K562 (cell line): ENCODE measurements at regions not wholly inside any gene's neighbourhood (a gene's known extent, or its start where the extent isn't known, plus 50 kb on each side); places are given as distances from the start of the nearest gene placed in this dataset.

Experiments used
- CCNT2 ChIP-seq: IDR thresholded peaks from 2 replicates; pipeline ENCODE4 v1.6.1; 2011; ENCODE audit warnings: borderline replicate concordance, low read depth, mild to moderate bottlenecking, moderate library complexity, mixed read lengths, low read length; ENCODE audit not compliant: insufficient read length; ENCODE audit errors: extremely low read depth
- CHD1 ChIP-seq: fragments of 200-600 bp; sonication (generic); IDR thresholded peaks from one replicate; pipeline ENCODE4 v1.6.1; 2012; ENCODE audit warnings: mild to moderate bottlenecking, moderate library complexity, low read length, inconsistent platforms
- DLX4 ChIP-seq: fragments of 250-450 bp; sonication (Bioruptor Pico); IDR thresholded peaks from 2 replicates; pipeline ENCODE4 v1.6.1; 2021; ENCODE audit warnings: mild to moderate bottlenecking
- HSF4 ChIP-seq: fragments of 250-450 bp; sonication (Bioruptor Pico); IDR thresholded peaks from 2 replicates; pipeline ENCODE4 v2.1.2; 2022; ENCODE audit warnings: mild to moderate bottlenecking, moderate library complexity, borderline replicate concordance
- PHB2 ChIP-seq: fragments of 450-650 bp; IDR thresholded peaks from 2 replicates; pipeline ENCODE4 v1.6.1; 2017; ENCODE audit warnings: low read depth
- RNF2 ChIP-seq: sonication (generic); IDR thresholded peaks from 2 replicates; pipeline ENCODE4 v1.6.1; 2016
- SETDB1 ChIP-seq: IDR thresholded peaks from one replicate; pipeline ENCODE4 v1.6.1; 2012; ENCODE audit warnings: low read length, control low read depth, inconsistent platforms
- THRB ChIP-seq: fragments of 450-650 bp; formaldehyde crosslinking; conservative IDR thresholded peaks from 2 replicates; pipeline ENCODE4 v1.4.0; 2022; ENCODE audit warnings: mild to moderate bottlenecking, missing genetic modification characterization
- TOE1 ChIP-seq, 2 experiments: fragments of 450-650 bp in 1 of 2; sonication (generic) in 1 of 2; formaldehyde crosslinking in 1 of 2; IDR thresholded peaks; 2 replicates each; pipeline versions ENCODE4 v1.7.1 to v1.8.0; 2016 to 2022; ENCODE audit warnings: borderline replicate concordance in 2 of 2, mild to moderate bottlenecking in 2 of 2, antibody characterized with exemption in 1 of 2, inconsistent platforms in 1 of 2, low read depth in 1 of 2, missing genetic modification reagents in 1 of 2, moderate library complexity in 1 of 2
- ZBTB1 ChIP-seq: sonication (generic); formaldehyde crosslinking; IDR thresholded peaks from 2 replicates; pipeline ENCODE4 v1.8.1; 2023; ENCODE audit warnings: missing genetic modification reagents, low read depth, mild to moderate bottlenecking, borderline replicate concordance
- ZNF253 ChIP-seq: fragments of 250-450 bp; sonication (Bioruptor Pico); conservative IDR thresholded peaks from 2 replicates; pipeline ENCODE4 v1.6.1; 2021; ENCODE audit warnings: mild to moderate bottlenecking
- ZNF318 ChIP-seq, 2 experiments: fragments of 450-650 bp; IDR thresholded peaks; 2 replicates each; pipeline ENCODE4 v1.6.1; 2016; ENCODE audit warnings: mild to moderate bottlenecking in 2 of 2, borderline replicate concordance in 1 of 2, low read depth in 1 of 2, moderate library complexity in 1 of 2
- ZNF445 ChIP-seq: fragments of 250-450 bp; sonication (Bioruptor Pico); IDR thresholded peaks from 2 replicates; pipeline ENCODE4 v1.4.0; 2020; ENCODE audit warnings: low read depth, mild to moderate bottlenecking, moderate library complexity
- TF ChIP-seq, protein P1 (sequence below): fragments of 250-450 bp; sonication (Bioruptor Pico); IDR thresholded peaks from 2 replicates; pipeline ENCODE4 v1.8.0; 2022; ENCODE audit warnings: moderate library complexity, mild to moderate bottlenecking, inconsistent platforms
- TF ChIP-seq, protein P2 (sequence below): fragments of 450-650 bp; IDR thresholded peaks from 2 replicates; pipeline ENCODE4 v1.6.1; 2016; ENCODE audit warnings: low read depth, mild to moderate bottlenecking, moderate library complexity

DNA sequence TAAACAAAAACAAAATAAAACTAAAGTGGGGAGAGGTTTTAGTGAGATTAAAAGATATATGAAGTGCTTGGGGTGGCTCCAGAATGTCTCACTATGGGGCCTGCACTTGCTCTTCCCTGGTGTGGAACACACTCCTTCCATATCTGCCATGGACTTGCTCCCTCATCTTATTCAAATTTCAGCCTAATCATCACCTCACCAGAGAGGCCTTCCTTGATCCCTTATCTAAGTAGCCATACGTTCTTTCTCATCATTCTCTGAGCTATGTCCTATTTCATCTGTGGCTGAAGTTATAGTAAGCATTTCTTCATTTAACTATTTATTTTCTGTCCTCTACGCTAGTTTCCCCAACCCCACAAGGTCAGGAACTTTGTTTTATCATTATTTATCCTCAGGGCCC, 511.7 kb downstream of the NTRK3 start (continued):
- no peak for TF ChIP-seq ZNF318 (IDR thresholded peaks at IDR 0.05; ENCODE audit: borderline replicate concordance in 1 of 2, low read depth in 1 of 2)
- TF ChIP-seq TOE1 (IDR thresholded peaks at IDR 0.05; ENCODE audit: borderline replicate concordance) = no peak
- TF ChIP-seq TOE1 (CRISPR knock-in tag; IDR thresholded peaks at IDR 0.05; ENCODE audit: borderline replicate concordance, low read depth) = no peak
- no peak for TF ChIP-seq DLX4 (CRISPR knock-in tag)
- no peak for TF ChIP-seq THRB (CRISPR knock-in tag)
- TF ChIP-seq CHD1 = no peak
- TF ChIP-seq, protein P1, sequence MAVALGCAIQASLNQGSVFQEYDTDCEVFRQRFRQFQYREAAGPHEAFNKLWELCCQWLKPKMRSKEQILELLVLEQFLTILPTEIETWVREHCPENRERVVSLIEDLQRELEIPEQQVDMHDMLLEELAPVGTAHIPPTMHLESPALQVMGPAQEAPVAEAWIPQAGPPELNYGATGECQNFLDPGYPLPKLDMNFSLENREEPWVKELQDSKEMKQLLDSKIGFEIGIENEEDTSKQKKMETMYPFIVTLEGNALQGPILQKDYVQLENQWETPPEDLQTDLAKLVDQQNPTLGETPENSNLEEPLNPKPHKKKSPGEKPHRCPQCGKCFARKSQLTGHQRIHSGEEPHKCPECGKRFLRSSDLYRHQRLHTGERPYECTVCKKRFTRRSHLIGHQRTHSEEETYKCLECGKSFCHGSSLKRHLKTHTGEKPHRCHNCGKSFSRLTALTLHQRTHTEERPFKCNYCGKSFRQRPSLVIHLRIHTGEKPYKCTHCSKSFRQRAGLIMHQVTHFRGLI = no peak
- TF ChIP-seq ZNF445 (CRISPR knock-in tag) = no peak
- TF ChIP-seq SETDB1 = no peak
- TF ChIP-seq, protein P2, sequence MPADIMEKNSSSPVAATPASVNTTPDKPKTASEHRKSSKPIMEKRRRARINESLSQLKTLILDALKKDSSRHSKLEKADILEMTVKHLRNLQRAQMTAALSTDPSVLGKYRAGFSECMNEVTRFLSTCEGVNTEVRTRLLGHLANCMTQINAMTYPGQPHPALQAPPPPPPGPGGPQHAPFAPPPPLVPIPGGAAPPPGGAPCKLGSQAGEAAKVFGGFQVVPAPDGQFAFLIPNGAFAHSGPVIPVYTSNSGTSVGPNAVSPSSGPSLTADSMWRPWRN = 0 out of 2 replicates have a peak, but pooled peaks have one; percentile 29
- TF ChIP-seq ZBTB1 (CRISPR knock-in tag) = no peak
- 0 out of 2 replicates have a peak, but pooled peaks have one; percentile 24 for TF ChIP-seq PHB2
- TF ChIP-seq RNF2 = no peak
- no peak for TF ChIP-seq ZNF253 (CRISPR knock-in tag)
- peak; percentile 68 for TF ChIP-seq CCNT2
- no peak for TF ChIP-seq HSF4
